AG04449 (cell line): ENCODE measurements at regions not wholly inside any gene's neighbourhood (a gene's known extent, or its start where the extent isn't known, plus 50 kb on each side); places are given as distances from the start of the nearest gene placed in this dataset.

Source experiments
- CTCF ChIA-PET: fragments of 350-600 bp; formaldehyde crosslinking; extraction: SDS; loops from one replicate; lab custom pipeline; 2021; ENCODE audit warnings: antibody characterized with exemption; lab: Yijun Ruan, JAX
- POLR2A ChIA-PET: fragments of 400-600, 350-600 bp; formaldehyde crosslinking; extraction: SDS; loops from one replicate; lab custom pipeline; 2020; ENCODE audit warnings: antibody characterized with exemption, inconsistent platforms; lab: Yijun Ruan, JAX
- DNase-seq: peaks from one replicate; pipeline ENCODE4 v3.0.0-alpha.2; 2010; ENCODE audit warnings: low read depth, low spot score
- H3K4me3 ChIP-seq: 2 replicates; pipeline ENCODE4 v1.5.1; 2011; ENCODE audit warnings: low read depth, mild to moderate bottlenecking, control low read depth, low read length
- CTCF ChIP-seq: IDR thresholded peaks from one replicate; pipeline ENCODE4 v1.5.1; 2011; ENCODE audit warnings: mild to moderate bottlenecking, moderate library complexity, low read length, control low read depth, inconsistent platforms; ENCODE audit not compliant: insufficient read depth; ENCODE audit errors: missing control alignments

GRCh38 chr5:10921160-10921559 is 160.1 kb upstream of the DAP start:
- no peak for DNase-seq
- CTCF ChIA-PET: no interaction called here
- no peak overlapping the region for H3K4me3 ChIP-seq
- no peak for TF ChIP-seq CTCF
- POLR2A ChIA-PET: no interaction called here

GRCh38 chr5:10920400-10920799 is 159.4 kb upstream of the DAP start:
- no peak overlapping the region for H3K4me3 ChIP-seq
- no peak for DNase-seq
- POLR2A ChIA-PET: no interaction called here
- TF ChIP-seq CTCF: no peak
- CTCF ChIA-PET: interaction anchor here (1.0 kb wide), 1 partner anchor 12 kb away, joined by 3 read pairs; no protein-coding TSS in a partner anchor

GRCh38 chr5:10914741-10915480 is 153.9 kb upstream of the DAP start:
- POLR2A ChIA-PET: no interaction called here
- H3K4me3 ChIP-seq: no peak overlapping the region
- TF ChIP-seq CTCF: no peak
- no peak for DNase-seq
- CTCF ChIA-PET: no interaction called here

GRCh38 chr5:10913841-10914240 is 152.8 kb upstream of the DAP start:
- TF ChIP-seq CTCF: no peak
- CTCF ChIA-PET: no interaction called here
- peak; percentile 86 for DNase-seq
- POLR2A ChIA-PET: interaction anchor here (1.2 kb wide), 1 partner anchor 153 kb away, joined by 5 read pairs; the partner anchor contains the start of gene DAP
- H3K4me3 ChIP-seq: no peak overlapping the region

GRCh38 chr5:10913181-10913810 is 152.3 kb upstream of the DAP start:
- CTCF ChIA-PET: no interaction called here
- H3K4me3 ChIP-seq: no peak overlapping the region
- DNase-seq: no peak
- TF ChIP-seq CTCF: no peak
- POLR2A ChIA-PET: interaction anchor here (1.2 kb wide), 1 partner anchor 153 kb away, joined by 5 read pairs; the partner anchor contains the start of gene DAP

GRCh38 chr5:10912435-10912834 is 151.4 kb upstream of the DAP start:
- no peak for DNase-seq
- TF ChIP-seq CTCF: no peak
- CTCF ChIA-PET: interaction anchor here (1.3 kb wide), 1 partner anchor 10 kb away, joined by 3 read pairs; no protein-coding TSS in a partner anchor
- H3K4me3 ChIP-seq: no peak overlapping the region
- POLR2A ChIA-PET: no interaction called here
